Neuronal stem cell (in vitro differentiated cells): ENCODE measurements at regions not wholly inside any gene's neighbourhood (a gene's known extent, or its start where the extent isn't known, plus 50 kb on each side); places are given as distances from the start of the nearest gene placed in this dataset.

ENCODE experiments used
- DNase-seq: peaks from one replicate; pipeline ENCODE4 v3.0.0-alpha.2; 2013; ENCODE audit warnings: low spot score
- H2AFZ ChIP-seq: one replicate; pipeline ENCODE4 v1.6.1; 2013; ENCODE audit warnings: mild to moderate bottlenecking, low read length, inconsistent platforms
- H2AK5ac ChIP-seq: 2 replicates; pipeline ENCODE4 v1.6.1; 2013; ENCODE audit warnings: low read depth, mild to moderate bottlenecking, inconsistent platforms, low read length, moderate library complexity, mixed read lengths
- H2BK120ac ChIP-seq: 2 replicates; pipeline ENCODE4 v1.6.1; 2013; ENCODE audit warnings: low read depth, mild to moderate bottlenecking, inconsistent platforms, low read length, moderate library complexity, mixed read lengths
- H2BK12ac ChIP-seq: one replicate; pipeline ENCODE4 v1.6.1; 2013; ENCODE audit warnings: low read length, inconsistent platforms
- H2BK15ac ChIP-seq: 2 replicates; pipeline ENCODE4 v1.6.1; 2013; ENCODE audit warnings: mild to moderate bottlenecking, low read length, inconsistent platforms, mixed read lengths
- H2BK5ac ChIP-seq: one replicate; pipeline ENCODE4 v1.6.1; 2013; ENCODE audit warnings: inconsistent platforms, mild to moderate bottlenecking, low read length, moderate library complexity
- H3K14ac ChIP-seq: one replicate; pipeline ENCODE4 v1.6.1; 2013; ENCODE audit warnings: low read length, inconsistent platforms
- H3K18ac ChIP-seq: 2 replicates; pipeline ENCODE4 v1.6.1; 2013; ENCODE audit warnings: low read length, inconsistent platforms
- H3K23ac ChIP-seq: 2 replicates; pipeline ENCODE4 v1.6.1; 2013; ENCODE audit warnings: low read depth, mild to moderate bottlenecking, mixed read lengths, low read length, inconsistent platforms; ENCODE audit not compliant: poor library complexity
- H3K27ac ChIP-seq: replicated peaks from 3 replicates; pipeline ENCODE4 v1.5.1; 2013; ENCODE audit warnings: low read length, inconsistent platforms
- H3K27me3 ChIP-seq, 3 experiments: 2 replicates each; pipeline ENCODE4 v1.6.1; 2013; ENCODE audit warnings: low read length in 3 of 3, mild to moderate bottlenecking in 2 of 3, inconsistent platforms in 1 of 3, low read depth in 1 of 3, mixed read lengths in 1 of 3, moderate library complexity in 1 of 3; ENCODE audit not compliant: control insufficient read depth in 3 of 3, insufficient read depth in 3 of 3
- H3K36me3 ChIP-seq, 2 donors: replicated peaks in 1 of 2; 2 replicates each; pipeline ENCODE4 v1.6.1; 2013; ENCODE audit warnings: low read length in 2 of 2; ENCODE audit not compliant: control insufficient read depth in 2 of 2, insufficient read depth in 2 of 2
- H3K4ac ChIP-seq: 2 replicates; pipeline ENCODE4 v1.6.1; 2013; ENCODE audit warnings: inconsistent platforms, mild to moderate bottlenecking, low read length, moderate library complexity
- H3K4me1 ChIP-seq, 2 donors: 1 replicate in 1 of 2; 2 replicates in 1 of 2; pipeline ENCODE4 v1.6.1; 2013; ENCODE audit warnings: low read length in 2 of 2, low read depth in 1 of 2; ENCODE audit not compliant: control insufficient read depth in 2 of 2, insufficient read depth in 1 of 2
- H3K4me2 ChIP-seq: one replicate; pipeline ENCODE4 v1.6.1; 2013; ENCODE audit warnings: mild to moderate bottlenecking, low read length, inconsistent platforms; ENCODE audit not compliant: insufficient read depth, poor library complexity, severe bottlenecking
- H3K4me3 ChIP-seq, 2 donors: 2 replicates each; pipeline ENCODE4 v1.5.1; 2013; ENCODE audit warnings: low read length in 2 of 2, mild to moderate bottlenecking in 2 of 2, inconsistent platforms in 1 of 2, moderate library complexity in 1 of 2
- H3K79me1 ChIP-seq: one replicate; pipeline ENCODE4 v1.6.1; 2013; ENCODE audit warnings: low read depth, mild to moderate bottlenecking, inconsistent platforms, low read length, moderate library complexity
- H3K9ac ChIP-seq: one replicate; pipeline ENCODE4 v1.6.1; 2013; ENCODE audit warnings: mild to moderate bottlenecking, low read depth, low read length, inconsistent platforms; ENCODE audit not compliant: poor library complexity
- H3K9me3 ChIP-seq, 2 donors: replicated peaks in 1 of 2; 2 replicates each; pipeline versions ENCODE3 to v1.6.1; 2013; ENCODE audit warnings: low read length in 2 of 2, mild to moderate bottlenecking in 2 of 2, inconsistent platforms in 1 of 2, low read depth in 1 of 2, mixed read lengths in 1 of 2, moderate library complexity in 1 of 2; ENCODE audit not compliant: control insufficient read depth in 2 of 2, insufficient read depth in 1 of 2
- H4K8ac ChIP-seq: one replicate; pipeline ENCODE4 v1.6.1; 2013; ENCODE audit warnings: low read depth, mild to moderate bottlenecking, inconsistent platforms, low read length, moderate library complexity
- H4K91ac ChIP-seq: one replicate; pipeline ENCODE4 v1.6.1; 2013; ENCODE audit warnings: low read length, low read depth, mild to moderate bottlenecking, inconsistent platforms; ENCODE audit not compliant: poor library complexity
- WGBS, 2 donors: extraction: QIAGEN DNeasy Blood & Tissue Kit; methylation state at CpG; one replicate each; pipeline ENCODE4 v1.1.7; 2013; ENCODE audit warnings: missing lambda C conversion rate in 2 of 2, mixed read lengths in 1 of 2; ENCODE audit not compliant: insufficient read length in 2 of 2, insufficient replicate concordance in 1 of 2; ENCODE audit errors: extremely low coverage in 2 of 2; 5-methylcytosine and 5-hydroxymethylcytosine counted together

DNA sequence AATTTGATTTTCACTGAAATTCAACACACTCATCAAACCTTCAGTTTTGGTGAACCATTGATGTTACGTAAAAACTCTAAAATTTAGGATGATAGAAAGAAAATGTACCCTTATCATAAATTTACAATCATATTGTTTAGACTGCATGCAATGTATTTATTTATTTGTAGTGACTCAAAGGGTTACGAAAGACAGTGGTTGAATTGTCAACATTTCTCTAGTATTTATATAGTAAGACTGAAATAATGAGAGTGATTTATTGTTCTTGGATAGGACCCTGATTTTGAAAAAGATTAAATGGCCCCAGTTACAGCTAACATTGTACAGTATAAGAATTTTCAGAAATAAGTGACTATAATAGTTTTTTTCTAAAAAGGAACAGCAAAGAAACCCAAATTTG lies 591.5 kb downstream of the RFPL4B start:
- Histone ChIP-seq H3K4me2 (no peak overlapping the region), H3K36me3 (no peaks in the 10 kb centered on the region), H3K9me3 (no peaks in the 10 kb centered on the region), H3K18ac (no peak overlapping the region), H2BK15ac (no peak overlapping the region), H3K79me1 (no peaks in the 10 kb centered on the region), H2BK12ac (no peak overlapping the region), H2BK5ac (no peak overlapping the region), H3K4ac (no peak overlapping the region), H3K9ac (no peak overlapping the region), H3K14ac (no peak overlapping the region), H4K91ac (no peak overlapping the region), H2BK120ac (no peak overlapping the region), H4K8ac (no peak overlapping the region), H3K4me3 (no peak overlapping the region), H3K27ac (no peak overlapping the region), H2AK5ac (no peak overlapping the region), H3K23ac (no peak overlapping the region), H3K27me3 (no peaks in the 10 kb centered on the region), H3K4me1 (no peaks in the 10 kb centered on the region), H2AFZ (no peak overlapping the region)
- DNase-seq, result no peak
- no CpG with 5 or more reads among the region's 2 CpGs for WGBS, 2 donors

DNA sequence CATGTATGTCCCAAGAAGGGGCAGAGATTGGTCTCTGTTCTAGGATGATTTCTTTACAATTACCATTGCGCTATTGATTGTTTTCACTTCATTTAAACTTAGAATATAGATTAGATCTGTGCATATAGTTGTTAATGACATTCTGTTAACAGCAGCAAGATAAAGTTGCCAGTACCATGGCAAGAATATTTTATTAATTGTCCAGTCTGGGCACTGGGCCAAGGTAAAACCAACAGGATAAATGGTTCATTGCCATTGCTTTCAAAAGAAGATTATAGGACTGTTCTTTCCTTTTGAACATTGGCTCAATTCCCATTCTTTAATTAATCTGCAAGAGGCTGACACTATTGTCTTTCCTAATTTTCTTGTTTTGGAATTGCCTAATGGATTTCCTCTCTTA lies 592.4 kb downstream of the RFPL4B start:
- no peak overlapping the region for H2AK5ac ChIP-seq
- no peak overlapping the region for H4K8ac ChIP-seq
- no peak overlapping the region for H2BK5ac ChIP-seq
- H2BK120ac ChIP-seq, result no peak overlapping the region
- H3K4me2 ChIP-seq, result no peak overlapping the region
- H3K4ac ChIP-seq, result no peak overlapping the region
- H3K4me3 ChIP-seq, result no peak overlapping the region
- H2AFZ ChIP-seq, result no peak overlapping the region
- no peak overlapping the region for H4K91ac ChIP-seq
- H3K36me3 ChIP-seq, result no peaks in the 10 kb centered on the region
- no peak overlapping the region for H3K23ac ChIP-seq
- no peak overlapping the region for H3K14ac ChIP-seq
- no peaks in the 10 kb centered on the region for H3K79me1 ChIP-seq
- no peak overlapping the region for H3K27ac ChIP-seq
- no peak overlapping the region for H3K9ac ChIP-seq
- DNase-seq, result no peak
- no peaks in the 10 kb centered on the region for H3K4me1 ChIP-seq
- H3K9me3 ChIP-seq, result no peaks in the 10 kb centered on the region
- no peaks in the 10 kb centered on the region for H3K27me3 ChIP-seq
- no peak overlapping the region for H3K18ac ChIP-seq
- H2BK15ac ChIP-seq, result no peak overlapping the region
- no peak overlapping the region for H2BK12ac ChIP-seq
- no CpG with 5 or more reads among the region's 1 CpG for WGBS, 2 donors

DNA sequence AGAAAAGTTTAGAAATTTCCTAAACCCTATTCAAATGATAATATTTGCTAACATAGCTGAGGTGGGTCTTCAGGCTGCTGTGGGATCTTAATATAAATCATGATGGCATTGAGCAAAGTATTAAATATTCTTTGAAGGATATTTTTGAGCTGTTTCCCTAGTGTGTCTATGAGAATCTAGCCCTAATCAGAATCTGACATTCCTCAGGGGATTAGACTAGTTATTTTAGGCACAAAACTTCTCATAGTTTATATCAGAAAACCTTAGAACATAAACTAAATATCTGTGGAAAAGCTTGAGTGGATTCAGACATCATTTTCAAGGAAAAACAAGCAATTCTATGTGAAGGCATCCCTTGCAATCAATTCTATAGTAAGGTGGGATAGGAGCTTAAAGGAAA lies 594.5 kb downstream of the RFPL4B start:
- H3K27ac ChIP-seq, result no peak overlapping the region
- no peak overlapping the region for H4K91ac ChIP-seq

DNA sequence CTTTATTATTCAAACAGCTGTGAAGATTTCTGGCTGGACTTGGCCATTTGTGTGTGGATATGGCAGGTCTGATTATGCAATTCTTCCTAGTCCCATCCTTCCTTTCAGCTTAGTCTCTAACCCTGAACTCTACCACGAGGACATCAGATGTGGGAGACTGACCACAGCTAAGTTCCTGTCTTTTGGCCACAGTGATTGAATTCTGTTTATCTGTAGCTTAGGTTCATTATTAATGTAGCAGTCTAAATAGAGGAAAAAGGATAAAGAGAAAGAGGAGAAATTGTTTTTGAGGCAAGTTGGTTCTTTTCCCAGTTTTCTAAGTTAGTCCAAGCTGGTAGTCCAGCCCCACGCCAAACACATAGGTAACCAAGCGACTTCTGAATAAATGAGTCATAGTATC lies 598.9 kb downstream of the RFPL4B start:
- no peak overlapping the region for H2BK5ac ChIP-seq
- H3K36me3 ChIP-seq, result no peaks in the 10 kb centered on the region
- H3K4me3 ChIP-seq, result no peak overlapping the region
- H2BK15ac ChIP-seq, result no peak overlapping the region
- no CpG with 5 or more reads among the region's 3 CpGs for WGBS, 2 donors
- H4K91ac ChIP-seq, result no peak overlapping the region
- no peak overlapping the region for H3K18ac ChIP-seq
- no peak overlapping the region for H4K8ac ChIP-seq
- no peaks in the 10 kb centered on the region for H3K27me3 ChIP-seq
- no peak overlapping the region for H3K14ac ChIP-seq
- H2AFZ ChIP-seq, result no peak overlapping the region
- no peak for DNase-seq
- H3K79me1 ChIP-seq, result no peaks in the 10 kb centered on the region
- H3K9ac ChIP-seq, result no peak overlapping the region
- H3K23ac ChIP-seq, result no peak overlapping the region
- H2AK5ac ChIP-seq, result no peak overlapping the region
- H2BK120ac ChIP-seq, result no peak overlapping the region
- H2BK12ac ChIP-seq, result no peak overlapping the region
- H3K4me1 ChIP-seq, result no peaks in the 10 kb centered on the region
- H3K4me2 ChIP-seq, result no peak overlapping the region
- H3K27ac ChIP-seq, result no peak overlapping the region
- no peak overlapping the region for H3K4ac ChIP-seq
- H3K9me3 ChIP-seq, result no peaks in the 10 kb centered on the region

More for the DNA sequence above, 594.5 kb downstream of the RFPL4B start:
- no peak overlapping the region for H4K8ac ChIP-seq
- no peak overlapping the region for H3K4me2 ChIP-seq
- H2BK5ac ChIP-seq, result no peak overlapping the region
- no peak overlapping the region for H2BK120ac ChIP-seq
- no peak overlapping the region for H3K9ac ChIP-seq
- H3K27me3 ChIP-seq, result no peaks in the 10 kb centered on the region
- H3K23ac ChIP-seq, result no peak overlapping the region
- H3K4me1 ChIP-seq, result no peaks in the 10 kb centered on the region
- H3K9me3 ChIP-seq, result no peaks in the 10 kb centered on the region
- no peak overlapping the region for H2AFZ ChIP-seq
- no peak overlapping the region for H2BK15ac ChIP-seq
- DNase-seq, result no peak
- no peak overlapping the region for H3K14ac ChIP-seq
- no peak overlapping the region for H2AK5ac ChIP-seq
- H3K18ac ChIP-seq, result no peak overlapping the region
- no peaks in the 10 kb centered on the region for H3K36me3 ChIP-seq
- H3K4ac ChIP-seq, result no peak overlapping the region
- H2BK12ac ChIP-seq, result no peak overlapping the region
- H3K79me1 ChIP-seq, result no peaks in the 10 kb centered on the region
- H3K4me3 ChIP-seq, result no peak overlapping the region
